OCI-LY7 (cell line): ENCODE measurements at regions not wholly inside any gene's neighbourhood (a gene's known extent, or its start where the extent isn't known, plus 50 kb on each side); places are given as distances from the start of the nearest gene placed in this dataset.

Source experiments
- BruUV-seq: library from RNA; stranded (reverse); fragments of 400-500 nt; replicated peaks from 2 replicates; lab custom pipeline; 2021; lab: Mats Ljungman, UMichigan
- CTCF ChIA-PET: fragments of 300-600 bp; sonication (Branson Sonifier 250); formaldehyde crosslinking; loops from one replicate; lab custom pipeline; 2022; ENCODE audit warnings: antibody characterized with exemption; ENCODE audit not compliant: unreplicated experiment; lab: Charles Lee
- POLR2A ChIA-PET: fragments of 300-600 bp; sonication (Branson Sonifier 250); formaldehyde crosslinking; loops from one replicate; lab custom pipeline; 2022; ENCODE audit warnings: antibody characterized with exemption; lab: Charles Lee
- DNase-seq: peaks from one replicate; pipeline ENCODE4 v3.0.0-alpha.2; 2015; ENCODE audit warnings: low spot score
- H2AFZ ChIP-seq: fragments of 200-600 bp; sonication (generic), shearing (Covaris generic); 2 replicates; pipeline ENCODE4 v1.6.1; 2014; ENCODE audit warnings: mild to moderate bottlenecking, antibody characterized with exemption, low read length, moderate library complexity
- H3K27ac ChIP-seq: fragments of 200-600 bp; sonication (generic); 2 replicates; pipeline ENCODE4 v1.5.1; 2014; ENCODE audit warnings: mixed run types, low read depth, mild to moderate bottlenecking, moderate library complexity, low read length, inconsistent platforms; ENCODE audit not compliant: poor library complexity, severe bottlenecking
- H3K36me3 ChIP-seq: fragments of 200-600 bp; sonication (generic); 2 replicates; pipeline ENCODE4 v1.6.1; 2014; ENCODE audit warnings: mild to moderate bottlenecking, antibody characterized with exemption, low read length, moderate library complexity, mixed read lengths; ENCODE audit not compliant: insufficient read depth
- H3K4me1 ChIP-seq: fragments of 200-600 bp; sonication (generic); 2 replicates; pipeline ENCODE4 v1.5.1; 2014; ENCODE audit warnings: mild to moderate bottlenecking, low read length; ENCODE audit not compliant: insufficient read depth, poor library complexity, severe bottlenecking
- H3K4me2 ChIP-seq: fragments of 200-600 bp; sonication (generic); 2 replicates; pipeline ENCODE4 v1.6.1; 2014; ENCODE audit warnings: mild to moderate bottlenecking, low read length
- H3K4me3 ChIP-seq: fragments of 200-600 bp; sonication (generic); 2 replicates; pipeline ENCODE4 v1.5.1; 2014; ENCODE audit warnings: mild to moderate bottlenecking, low read depth, low read length; ENCODE audit not compliant: poor library complexity, severe bottlenecking
- H3K79me2 ChIP-seq: fragments of 200-600 bp; sonication (generic); 2 replicates; pipeline ENCODE4 v1.6.1; 2016; ENCODE audit warnings: low read depth, mild to moderate bottlenecking, low read length, moderate library complexity, mixed read lengths; ENCODE audit not compliant: insufficient read depth
- H3K9me2 ChIP-seq: fragments of 200-600 bp; sonication (generic); 2 replicates; pipeline ENCODE4 v1.6.1; 2016; ENCODE audit warnings: mild to moderate bottlenecking, low read length, mixed read lengths; ENCODE audit not compliant: insufficient read depth
- H3K9me3 ChIP-seq: fragments of 200-600 bp; sonication (generic); 2 replicates; pipeline ENCODE4 v1.6.1; 2014; ENCODE audit warnings: mild to moderate bottlenecking, mixed run types, low read length, mixed read lengths
- H4K20me1 ChIP-seq: fragments of 200-600 bp; sonication (generic); 2 replicates; pipeline ENCODE4 v1.6.1; 2014; ENCODE audit warnings: mild to moderate bottlenecking, antibody characterized with exemption, low read length, moderate library complexity, mixed read lengths; ENCODE audit not compliant: insufficient read depth
- EZH2phosphoT487 ChIP-seq: fragments of 200-600 bp; sonication (generic); IDR thresholded peaks from 2 replicates; pipeline ENCODE4 v1.6.1; 2018; ENCODE audit warnings: low read depth, borderline replicate concordance, mild to moderate bottlenecking, mixed run types, antibody characterized with exemption, low read length, moderate library complexity, mixed read lengths
- intact Hi-C: fragments of 100-400 bp; cut with micrococcal nuclease; formaldehyde crosslinking; loops from one replicate; pipeline ENCODE4 v1.10.0; 2022; ENCODE audit not compliant: unreplicated experiment
- TF ChIP-seq, protein P1 (sequence below): fragments of 200-600 bp; sonication (generic); conservative IDR thresholded peaks from 2 replicates; pipeline ENCODE4 v1.5.1; 2014; ENCODE audit warnings: mild to moderate bottlenecking, antibody characterized with exemption, low read length, moderate library complexity, mixed read lengths

DNA sequence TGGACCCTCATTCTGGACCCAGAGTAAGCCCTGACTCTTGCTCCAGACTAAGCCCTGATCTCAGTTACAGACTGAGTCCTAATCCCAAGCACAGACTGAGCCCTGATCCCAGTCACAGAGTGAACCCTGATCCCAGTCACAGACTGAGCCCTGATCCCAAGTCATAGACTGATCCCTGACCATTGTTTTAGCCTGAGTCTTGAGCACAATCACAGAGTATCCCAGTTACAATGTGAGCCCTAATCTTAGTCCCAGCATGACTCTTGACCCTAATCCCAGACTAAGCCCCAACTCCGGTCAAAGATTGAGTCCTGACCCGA lies 240.6 kb downstream of the RBM19 start:
- Histone ChIP-seq H3K27ac (no peak overlapping the region), H3K4me1 (no peaks in the 10 kb centered on the region), H3K4me3 (no peak overlapping the region), H3K79me2 (no peaks in the 10 kb centered on the region), H4K20me1 (no peaks in the 10 kb centered on the region), H3K36me3 (no peaks in the 10 kb centered on the region), H3K9me3 (no peaks in the 10 kb centered on the region), H3K9me2 (no peaks in the 10 kb centered on the region), H3K4me2 (no peak overlapping the region), H2AFZ (no peak overlapping the region)
- TF ChIP-seq, protein P1, sequence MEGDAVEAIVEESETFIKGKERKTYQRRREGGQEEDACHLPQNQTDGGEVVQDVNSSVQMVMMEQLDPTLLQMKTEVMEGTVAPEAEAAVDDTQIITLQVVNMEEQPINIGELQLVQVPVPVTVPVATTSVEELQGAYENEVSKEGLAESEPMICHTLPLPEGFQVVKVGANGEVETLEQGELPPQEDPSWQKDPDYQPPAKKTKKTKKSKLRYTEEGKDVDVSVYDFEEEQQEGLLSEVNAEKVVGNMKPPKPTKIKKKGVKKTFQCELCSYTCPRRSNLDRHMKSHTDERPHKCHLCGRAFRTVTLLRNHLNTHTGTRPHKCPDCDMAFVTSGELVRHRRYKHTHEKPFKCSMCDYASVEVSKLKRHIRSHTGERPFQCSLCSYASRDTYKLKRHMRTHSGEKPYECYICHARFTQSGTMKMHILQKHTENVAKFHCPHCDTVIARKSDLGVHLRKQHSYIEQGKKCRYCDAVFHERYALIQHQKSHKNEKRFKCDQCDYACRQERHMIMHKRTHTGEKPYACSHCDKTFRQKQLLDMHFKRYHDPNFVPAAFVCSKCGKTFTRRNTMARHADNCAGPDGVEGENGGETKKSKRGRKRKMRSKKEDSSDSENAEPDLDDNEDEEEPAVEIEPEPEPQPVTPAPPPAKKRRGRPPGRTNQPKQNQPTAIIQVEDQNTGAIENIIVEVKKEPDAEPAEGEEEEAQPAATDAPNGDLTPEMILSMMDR, result no peak
- no peak for TF ChIP-seq EZH2phosphoT487
- BruUV-seq, result no TSS peak
- no peak for DNase-seq
- ChIA-PET CTCF (no interaction called here), POLR2A (no interaction called here)
- intact Hi-C loops, result no loop called here

DNA sequence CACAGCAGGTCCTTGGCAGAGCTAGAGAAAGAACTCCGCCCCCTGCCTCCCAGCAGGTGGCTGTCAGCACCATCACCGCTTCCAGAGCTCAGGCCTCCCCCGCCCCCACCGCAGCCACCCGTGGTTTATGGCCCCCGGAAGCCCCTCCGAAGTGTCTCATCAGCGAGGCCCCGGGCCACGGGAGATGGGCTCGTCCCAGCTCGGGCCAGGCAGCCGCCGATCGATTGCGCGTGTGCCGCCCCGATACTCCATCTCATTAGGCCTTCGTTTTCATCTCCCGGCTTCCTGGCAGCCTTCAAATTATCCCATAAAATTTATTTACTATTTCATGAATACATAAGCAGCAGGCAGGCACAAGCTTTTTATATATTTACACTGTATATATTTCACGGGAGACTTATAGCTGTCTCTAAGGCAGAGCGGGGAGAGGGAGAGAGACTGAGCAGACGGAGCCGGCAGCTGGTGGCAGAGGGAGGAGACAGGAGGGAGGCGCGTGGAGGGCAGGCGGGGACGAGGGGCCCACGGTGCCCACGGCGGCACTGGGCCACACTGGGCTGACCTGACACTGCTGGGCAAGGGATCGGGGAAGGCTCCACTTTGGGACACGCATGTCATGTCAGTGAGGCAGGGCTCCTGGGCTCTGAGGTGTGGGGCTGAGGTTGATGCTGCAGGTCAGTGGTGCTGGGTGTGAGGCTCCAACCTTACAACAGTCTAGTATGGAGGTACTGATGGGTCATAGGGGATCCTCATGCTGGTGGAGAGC lies 241.2 kb downstream of the RBM19 start:
- intact Hi-C loops, result no loop called here
- H3K9me2 ChIP-seq, result no peaks in the 10 kb centered on the region
- no peaks in the 10 kb centered on the region for H3K4me1 ChIP-seq
- TF ChIP-seq, protein P1, result no peak
- no peak for TF ChIP-seq EZH2phosphoT487
- no peaks in the 10 kb centered on the region for H3K36me3 ChIP-seq
- no peak overlapping the region for H3K27ac ChIP-seq
- no peak overlapping the region for H3K4me3 ChIP-seq
- H3K79me2 ChIP-seq, result no peaks in the 10 kb centered on the region
- POLR2A ChIA-PET, result no interaction called here
- no peaks in the 10 kb centered on the region for H4K20me1 ChIP-seq
- H3K9me3 ChIP-seq, result no peaks in the 10 kb centered on the region
- no peak overlapping the region for H2AFZ ChIP-seq
- no peak overlapping the region for H3K4me2 ChIP-seq
- DNase-seq, result no peak
- CTCF ChIA-PET, result no interaction called here
- BruUV-seq, result no TSS peak

DNA sequence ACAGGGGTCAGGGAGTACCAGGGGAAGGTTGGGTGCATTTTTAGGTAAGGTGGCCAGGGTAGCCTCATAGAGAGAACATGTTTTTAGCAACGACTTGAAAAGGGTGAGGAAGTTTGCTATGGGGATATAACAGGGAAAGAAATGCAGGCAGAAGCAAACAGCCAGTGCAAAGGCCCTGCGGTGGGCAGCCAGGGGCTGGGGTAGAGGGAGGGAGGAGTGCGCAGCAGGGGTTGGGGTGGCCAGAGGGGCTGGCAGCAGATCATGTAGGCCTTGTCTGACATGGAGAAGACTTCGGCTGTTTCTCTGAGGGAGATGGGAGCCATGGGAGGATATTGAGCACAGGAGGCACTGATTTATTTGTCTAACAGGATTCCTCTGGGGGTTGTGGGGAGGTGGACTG lies 242.5 kb downstream of the RBM19 start:
- ChIA-PET CTCF (no interaction called here), POLR2A (interaction anchor here (0.5 to 0.7 kb wide), 5 partner anchors 33 to 1034 kb away, joined by 3 to 4 read pairs (median 4); no protein-coding TSS in a partner anchor)
- TF ChIP-seq, protein P1, result no peak
- no peak for TF ChIP-seq EZH2phosphoT487
- DNase-seq, result no peak
- no TSS peak for BruUV-seq
- intact Hi-C loops, result no loop called here
- no peaks in the 10 kb centered on the region for H4K20me1 ChIP-seq
- no peaks in the 10 kb centered on the region for H3K79me2 ChIP-seq
- H3K36me3 ChIP-seq, result no peaks in the 10 kb centered on the region
- H3K4me1 ChIP-seq, result no peaks in the 10 kb centered on the region
- no peak overlapping the region for H3K4me2 ChIP-seq
- no peak overlapping the region for H2AFZ ChIP-seq
- no peak overlapping the region for H3K4me3 ChIP-seq
- H3K9me3 ChIP-seq, result no peaks in the 10 kb centered on the region
- no peak overlapping the region for H3K27ac ChIP-seq
- no peaks in the 10 kb centered on the region for H3K9me2 ChIP-seq
